Dermis blood vessel endothelial cell (primary cell): ENCODE measurements at regions not wholly inside any gene's neighbourhood (a gene's known extent, or its start where the extent isn't known, plus 50 kb on each side); places are given as distances from the start of the nearest gene placed in this dataset.
A peak's percentile ranks its signal among the peaks of the same experiment; 100 is the strongest.

Source experiments
- DNase-seq: peaks from one replicate; pipeline ENCODE4 v3.0.0; 2010

DNA sequence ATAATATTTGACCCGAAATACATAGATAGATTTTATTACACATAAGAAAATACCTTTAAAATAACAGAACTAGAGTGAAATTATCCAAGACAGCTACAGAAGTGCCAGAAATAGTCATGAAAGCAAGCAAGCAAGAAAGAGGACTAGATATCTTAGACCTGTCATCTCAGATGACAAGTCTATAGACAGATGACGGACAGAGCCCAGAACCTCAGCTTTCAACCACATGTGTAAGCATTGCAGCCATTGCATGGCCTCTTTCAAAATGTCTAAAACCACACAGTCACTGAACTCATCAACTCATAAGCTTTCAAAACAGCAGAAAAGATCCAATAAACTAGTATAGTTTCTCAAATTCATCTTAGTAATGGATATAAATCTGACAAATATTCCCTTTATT lies 59.8 kb upstream of the FHIT start:
- DNase-seq = no peak

DNA sequence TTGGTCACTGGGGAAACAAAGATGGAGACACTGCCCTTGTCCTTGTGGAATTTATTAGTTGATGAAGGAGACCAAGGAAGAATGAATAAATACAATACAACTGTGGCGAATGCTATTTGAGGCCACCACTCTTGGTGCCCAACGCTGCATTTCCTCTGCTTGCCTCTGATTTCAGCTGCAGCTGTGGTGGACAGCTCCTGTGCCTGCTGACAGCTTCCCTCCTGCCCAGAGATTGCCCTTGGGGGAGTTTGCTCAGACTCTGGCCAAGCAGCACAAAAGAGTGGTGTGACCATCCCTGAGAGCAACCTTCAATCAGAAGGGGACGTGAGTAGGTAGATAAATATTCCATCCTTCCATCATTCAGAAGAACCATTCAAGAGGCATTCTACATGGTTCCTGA lies 64.6 kb upstream of the FHIT start:
- no peak for DNase-seq

DNA sequence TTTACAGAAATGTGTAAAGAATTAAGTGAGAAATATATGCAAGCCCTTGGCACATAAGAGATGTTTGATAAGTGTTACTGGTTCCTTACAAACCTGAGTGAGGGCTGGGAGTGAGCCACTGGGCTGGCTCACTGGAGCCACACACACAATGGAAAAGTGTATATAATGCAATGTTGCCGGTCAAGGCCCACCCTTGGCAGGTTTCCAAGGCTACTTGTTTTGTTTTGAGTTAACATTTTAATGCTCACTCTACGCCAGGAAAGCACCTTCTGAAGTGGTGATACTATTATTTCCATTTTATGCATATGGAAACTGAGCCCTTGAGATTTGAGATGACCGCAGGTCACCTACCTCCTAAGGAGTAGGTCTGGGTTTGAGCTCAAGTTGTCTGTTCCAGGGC lies 71.8 kb upstream of the FHIT start:
- DNase-seq = no peak

DNA sequence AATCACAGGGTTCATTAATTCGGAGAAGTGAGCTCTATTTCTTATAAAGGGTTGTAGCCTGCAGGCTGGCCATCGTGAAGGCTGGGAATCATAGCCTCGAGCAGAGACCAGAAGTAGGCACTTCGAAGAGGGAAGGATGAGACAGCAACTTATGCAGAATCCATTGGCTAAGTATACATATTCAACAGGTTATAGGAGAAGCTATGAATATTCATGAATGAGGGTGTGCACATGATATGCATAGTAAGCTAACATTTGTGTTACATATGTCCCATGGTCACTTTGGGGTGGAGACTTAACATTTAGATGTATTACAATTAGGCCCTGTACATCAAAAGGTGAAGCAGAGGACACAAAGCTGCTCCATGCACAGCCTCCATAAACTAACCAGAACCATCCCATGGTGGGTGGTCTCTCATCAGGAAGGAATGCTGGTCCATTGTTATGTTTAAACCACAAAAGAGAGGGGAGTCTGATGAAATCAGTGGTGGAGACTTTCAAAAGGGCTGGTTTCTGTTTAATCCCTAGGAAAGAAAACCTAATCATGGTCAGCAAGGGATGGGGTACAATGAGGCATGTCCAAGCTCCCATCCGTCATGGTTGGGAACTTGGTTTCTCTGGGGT lies 80.8 kb upstream of the FHIT start:
- no peak for DNase-seq

DNA sequence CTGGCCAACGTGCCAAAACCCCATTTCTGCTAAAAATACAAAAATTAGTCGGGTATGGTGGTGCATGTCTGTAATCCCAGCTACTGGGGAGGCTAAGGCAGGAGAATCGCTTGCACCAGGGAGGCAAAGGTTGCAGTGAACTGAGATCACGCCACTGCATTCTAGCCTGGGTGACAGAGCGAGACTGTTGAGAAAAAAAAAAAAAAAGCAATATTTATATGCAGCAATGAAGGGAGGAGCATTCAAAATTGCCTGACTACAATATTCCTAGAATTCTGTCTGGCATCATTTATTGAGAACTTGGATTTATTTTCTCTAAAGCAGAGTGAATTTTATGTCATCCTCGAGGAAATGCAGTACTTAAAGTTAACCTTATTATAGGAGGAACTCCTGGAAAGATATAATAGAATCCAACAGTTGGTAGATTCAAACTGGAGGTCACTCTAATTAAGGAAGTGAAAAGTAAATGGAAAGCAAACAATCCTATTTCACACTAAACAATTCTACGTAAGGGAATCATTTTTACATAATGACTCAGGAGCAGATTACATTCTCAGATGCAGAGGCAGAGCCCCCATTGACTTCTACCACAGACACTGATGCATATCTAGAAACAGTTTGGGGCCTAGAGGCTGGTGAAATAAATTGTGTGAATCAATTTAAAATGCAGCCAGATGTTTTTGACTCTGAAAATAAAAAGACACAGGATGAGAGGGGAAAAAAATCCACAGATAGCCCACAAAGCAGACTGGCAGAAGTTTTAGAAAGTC lies 82.1 kb upstream of the FHIT start:
- DNase-seq = no peak

DNA sequence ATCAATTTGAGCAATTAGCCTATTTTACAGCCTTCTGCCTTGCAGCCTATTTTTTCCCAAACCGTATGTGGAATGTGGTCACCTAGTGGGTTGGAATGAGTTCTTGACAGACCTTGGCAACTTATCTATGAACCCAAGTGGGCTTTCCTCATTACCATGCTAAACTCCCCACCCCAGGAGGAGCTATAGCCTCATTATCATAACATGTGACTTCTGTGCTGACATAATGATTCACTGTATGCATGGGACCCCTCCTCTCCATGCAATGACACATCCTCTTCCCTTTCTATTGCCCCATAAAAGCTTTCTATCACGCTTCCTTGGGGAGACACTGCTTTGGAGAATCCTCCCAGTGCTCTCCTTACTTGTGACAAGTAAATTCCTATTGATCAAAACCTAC lies 83.5 kb upstream of the FHIT start:
- no peak for DNase-seq

DNA sequence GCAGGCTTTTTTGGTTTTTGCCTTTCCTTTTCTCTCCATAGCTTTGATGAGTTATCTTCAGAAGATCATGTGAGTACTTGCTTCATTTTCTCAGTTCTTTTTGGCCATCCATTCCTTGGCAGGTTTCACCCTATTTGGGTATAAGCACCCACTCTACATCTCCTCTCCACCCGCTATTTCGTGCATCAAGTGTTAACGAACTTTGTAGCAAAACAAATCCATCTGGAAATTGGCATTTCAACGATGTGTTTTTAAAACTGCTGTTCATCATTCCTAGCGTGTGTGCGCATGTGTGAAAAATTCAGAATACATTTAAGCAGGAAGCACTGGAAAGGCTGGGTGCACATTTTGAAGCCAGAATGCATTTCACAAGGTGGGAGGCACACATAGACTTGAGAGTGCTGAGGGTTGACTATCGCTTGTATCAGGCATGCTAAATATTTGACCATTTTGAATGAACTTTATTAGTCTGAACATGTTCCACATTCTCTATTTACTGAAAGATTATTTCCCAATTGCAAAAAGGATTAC lies 89.7 kb upstream of the FHIT start:
- no peak for DNase-seq

DNA sequence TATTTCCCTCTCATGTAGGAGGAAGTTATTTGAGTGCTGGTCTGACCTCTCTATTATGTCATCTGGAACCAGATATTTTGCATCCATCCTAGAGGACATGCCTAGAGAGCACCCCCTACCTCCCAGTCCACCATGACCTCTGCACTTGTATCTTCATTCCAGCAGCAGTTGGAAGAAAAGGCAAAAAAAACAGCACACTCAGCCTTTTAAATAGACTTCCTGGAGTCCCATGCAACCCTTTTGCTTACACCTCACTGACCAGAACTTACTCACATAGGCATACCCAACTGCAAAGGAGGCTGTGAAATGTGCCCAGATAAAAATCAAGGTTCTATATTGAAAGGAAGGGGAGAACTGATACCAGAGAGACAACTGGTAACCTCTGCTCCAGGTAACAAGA lies 92.3 kb upstream of the FHIT start:
- no peak for DNase-seq

DNA sequence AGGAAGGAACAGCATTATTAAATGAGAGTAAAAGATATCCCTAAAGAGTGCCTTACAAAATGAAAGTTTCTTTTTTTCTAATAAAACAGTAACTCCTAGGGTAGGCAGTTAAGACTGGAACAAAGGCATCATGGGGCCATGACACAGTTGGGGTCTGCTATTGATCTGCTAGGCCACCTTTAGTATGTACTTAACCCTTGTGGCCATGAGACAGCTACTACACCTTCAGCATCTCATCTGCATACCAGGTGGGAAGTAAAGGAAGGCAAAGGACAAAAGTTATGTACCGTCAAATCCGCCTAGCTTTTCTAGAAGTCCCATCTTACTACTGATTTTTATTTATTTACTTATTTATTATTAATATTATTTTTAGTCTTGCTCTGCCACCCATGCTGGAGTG lies 93.8 kb upstream of the FHIT start:
- DNase-seq = no peak

DNA sequence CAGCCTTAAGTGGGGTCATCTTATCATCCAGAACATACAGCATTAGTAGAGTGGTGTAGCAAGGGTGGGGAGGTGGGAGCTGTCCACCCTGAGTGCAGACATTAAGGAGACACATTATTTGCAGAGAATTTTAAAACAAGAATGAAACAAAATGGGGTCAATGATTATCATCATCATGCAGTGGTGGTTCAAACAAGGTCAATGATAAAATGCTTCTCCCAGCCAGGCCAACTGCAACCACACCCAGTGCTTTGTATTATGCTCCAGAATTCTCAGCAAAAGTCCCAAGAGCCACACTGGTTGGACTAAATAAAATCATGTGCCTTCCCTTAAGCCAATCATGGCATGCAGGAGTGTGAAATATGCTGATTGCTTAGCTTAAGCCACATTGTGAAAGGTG lies 96.7 kb upstream of the FHIT start:
- no peak for DNase-seq

DNA sequence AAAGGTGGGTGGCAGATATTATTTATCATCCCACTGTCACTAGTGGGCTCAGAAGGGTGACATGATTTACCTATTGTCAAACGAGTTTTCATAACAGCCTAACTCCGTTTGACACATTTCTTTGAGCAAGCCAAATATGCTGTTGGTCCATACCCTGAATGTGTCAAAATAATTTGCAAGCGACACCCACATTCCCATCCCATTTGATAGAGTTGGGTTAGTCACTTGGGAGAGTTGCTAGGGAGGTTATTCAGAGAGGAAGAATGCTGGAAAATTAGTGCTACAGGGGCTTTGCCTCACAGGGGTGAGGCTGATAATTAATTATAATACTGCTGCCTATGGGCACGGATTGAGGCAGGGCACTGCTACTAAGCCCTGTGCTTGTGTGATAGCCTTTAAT lies 98.5 kb upstream of the FHIT start:
- DNase-seq = no peak

DNA sequence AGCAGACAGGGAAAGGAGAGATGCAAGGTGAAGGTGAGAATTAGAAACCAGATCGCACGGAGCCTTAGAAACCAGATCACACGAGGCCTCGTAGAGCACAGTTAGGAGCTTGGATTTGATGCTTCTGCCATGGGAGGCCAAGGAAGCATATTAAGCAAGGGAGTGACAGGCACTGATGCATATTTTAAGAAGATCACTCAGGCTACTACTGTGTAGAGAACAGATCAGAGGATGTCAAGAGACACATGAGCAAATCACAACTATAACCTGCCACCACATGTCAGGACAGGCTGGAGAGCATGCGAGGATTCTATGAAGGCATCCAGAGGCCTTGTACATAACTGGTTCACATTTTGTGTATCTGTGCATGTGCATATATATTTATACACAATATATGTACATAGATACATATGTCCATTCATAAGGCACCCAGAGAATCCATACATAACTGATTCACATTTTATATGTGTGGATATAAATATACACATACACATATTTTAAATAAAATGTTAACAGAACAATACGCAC lies 99.6 kb upstream of the FHIT start:
- DNase-seq = no peak

DNA sequence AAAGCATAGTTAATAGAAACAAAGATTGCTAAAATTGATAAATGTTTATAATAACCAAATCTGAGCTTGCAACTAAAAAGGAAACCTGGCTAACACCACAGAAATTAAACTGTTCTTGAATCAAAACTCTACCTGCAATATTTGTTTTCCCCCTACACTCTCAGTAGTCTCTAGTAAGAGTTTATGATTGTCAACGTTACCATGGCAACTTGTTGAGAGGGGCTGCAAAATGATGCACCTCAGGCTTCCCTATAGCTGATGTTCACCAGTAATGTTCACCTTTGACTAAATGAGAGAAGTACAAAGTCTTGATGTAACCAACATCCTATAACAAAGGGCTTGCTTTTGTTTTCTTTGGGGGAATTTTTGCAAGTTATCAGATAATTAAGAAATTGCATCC lies 101.1 kb upstream of the FHIT start:
- no peak for DNase-seq

DNA sequence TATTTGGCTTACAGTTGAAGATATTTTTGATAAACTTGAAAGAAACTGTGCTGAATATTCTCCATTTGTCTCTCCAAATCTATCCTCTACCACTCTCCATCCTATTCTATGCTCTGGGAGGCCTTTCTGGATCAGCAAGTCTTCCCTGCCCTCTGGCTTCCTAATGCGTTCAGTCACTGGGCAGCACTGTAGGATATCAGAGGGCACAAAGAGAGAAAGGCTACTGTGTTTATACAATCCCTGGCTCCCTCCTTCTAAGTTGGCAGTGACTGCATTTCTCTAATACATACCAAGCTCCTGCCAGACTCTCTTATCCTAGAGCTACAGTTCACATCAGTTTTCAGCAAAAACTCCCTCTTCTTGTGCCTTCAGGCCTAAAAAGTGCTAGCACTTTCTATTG lies 102.1 kb upstream of the FHIT start:
- no peak for DNase-seq

DNA sequence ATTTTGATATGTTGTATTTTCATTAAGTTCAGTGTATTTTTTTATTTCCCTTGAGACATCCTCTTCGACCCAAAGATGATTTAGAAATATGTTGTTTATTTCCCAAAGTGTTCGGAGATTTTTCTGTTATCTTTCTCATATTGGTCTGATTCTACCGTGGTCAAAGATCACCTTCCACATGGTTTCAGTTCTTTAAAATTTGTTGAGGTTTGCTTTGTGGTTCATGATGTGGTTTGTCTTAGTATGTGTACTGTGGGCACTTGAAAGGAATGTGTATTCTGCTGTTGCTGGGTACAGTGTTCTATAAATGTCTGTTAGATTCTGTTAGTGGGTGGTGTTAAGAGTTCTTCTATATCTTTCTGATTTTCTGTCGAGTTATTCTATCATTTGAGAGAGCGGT lies 103.4 kb upstream of the FHIT start:
- no peak for DNase-seq

DNA sequence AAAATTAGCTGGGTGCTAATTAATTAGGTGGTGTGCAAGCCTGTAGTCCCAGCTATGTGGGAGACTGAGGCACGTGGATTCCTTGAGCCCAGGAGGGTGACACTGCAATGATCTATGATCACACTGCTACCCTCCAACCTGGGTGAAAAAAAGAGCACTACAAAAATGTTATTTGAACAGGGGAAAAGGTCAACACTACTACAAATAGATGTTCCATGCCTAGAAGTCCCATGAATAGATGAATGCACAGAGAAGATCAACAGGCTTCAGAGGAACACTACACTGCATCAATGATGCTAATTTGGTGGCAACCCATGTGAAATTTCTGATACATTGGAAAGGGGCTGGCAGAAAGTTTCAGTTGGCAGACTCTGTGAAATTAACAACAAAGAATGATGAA lies 105.4 kb upstream of the FHIT start:
- no peak for DNase-seq

DNA sequence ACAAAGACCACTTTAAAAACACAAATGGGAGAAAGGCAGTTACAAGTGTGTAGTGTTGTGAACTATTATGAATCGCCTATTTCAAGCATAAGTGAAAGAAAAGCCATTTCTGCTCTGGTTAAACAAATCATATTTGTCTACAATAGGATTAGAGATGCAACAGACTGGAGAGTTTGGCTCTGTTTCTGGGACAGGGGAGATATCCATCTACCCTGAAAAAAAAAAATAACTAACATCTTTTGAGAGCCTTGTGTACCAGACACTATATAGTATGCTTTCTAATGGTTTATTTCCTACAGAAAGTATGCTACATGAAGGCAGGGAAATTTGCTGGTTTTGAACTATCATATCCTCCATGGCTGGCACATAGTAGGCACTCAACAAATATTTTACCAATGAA lies 106.7 kb upstream of the FHIT start:
- no peak for DNase-seq

DNA sequence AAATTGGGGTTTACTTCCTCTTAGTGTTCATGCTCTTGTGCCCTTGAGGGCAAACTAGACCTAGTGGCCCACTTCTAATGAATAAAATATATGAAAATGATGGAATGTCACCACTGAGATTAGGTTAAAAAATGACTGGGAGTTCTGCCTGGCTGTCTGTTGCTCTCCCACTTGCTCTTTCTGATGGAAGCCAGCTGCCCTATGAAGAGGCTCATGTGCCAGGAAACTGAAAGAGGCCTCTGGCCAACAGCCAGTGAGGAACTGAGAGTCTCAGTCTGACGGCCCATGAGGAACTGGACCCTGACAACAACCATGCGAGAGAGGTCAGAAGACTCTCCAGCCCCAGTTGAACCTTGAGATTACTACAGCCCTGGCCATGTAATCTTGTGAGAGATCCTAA lies 107.1 kb upstream of the FHIT start:
- no peak for DNase-seq

DNA sequence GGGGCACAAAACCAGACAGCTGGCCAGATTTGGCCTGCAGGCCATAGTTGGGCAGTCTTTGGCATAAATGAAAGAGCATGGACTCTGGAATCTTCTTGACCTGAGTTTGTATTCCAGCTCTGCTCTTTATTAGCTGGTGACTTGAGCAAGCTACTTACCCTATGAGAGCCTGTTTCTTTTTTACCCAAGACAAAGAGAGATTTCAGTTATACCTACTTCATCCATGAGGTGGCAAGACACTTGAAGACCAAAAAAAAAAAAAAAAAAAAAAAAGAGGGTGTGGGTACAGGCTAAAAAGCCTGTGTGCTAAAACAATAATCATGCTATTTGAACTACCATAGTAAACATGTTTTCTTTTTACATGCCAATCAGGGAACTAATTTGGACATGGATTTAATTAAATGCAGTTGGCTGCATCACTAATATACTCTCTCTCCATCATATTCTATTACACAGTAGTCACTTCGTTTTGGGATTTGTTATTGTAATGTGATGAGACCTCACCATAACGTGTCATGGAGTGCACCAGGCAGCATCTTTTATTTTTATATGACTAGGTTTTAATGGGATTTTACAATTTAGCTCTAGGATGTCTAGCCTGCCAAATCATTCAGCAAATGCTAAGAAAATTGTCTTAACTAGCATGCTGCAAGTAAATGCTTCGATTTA lies 109.2 kb upstream of the FHIT start:
- no peak for DNase-seq

DNA sequence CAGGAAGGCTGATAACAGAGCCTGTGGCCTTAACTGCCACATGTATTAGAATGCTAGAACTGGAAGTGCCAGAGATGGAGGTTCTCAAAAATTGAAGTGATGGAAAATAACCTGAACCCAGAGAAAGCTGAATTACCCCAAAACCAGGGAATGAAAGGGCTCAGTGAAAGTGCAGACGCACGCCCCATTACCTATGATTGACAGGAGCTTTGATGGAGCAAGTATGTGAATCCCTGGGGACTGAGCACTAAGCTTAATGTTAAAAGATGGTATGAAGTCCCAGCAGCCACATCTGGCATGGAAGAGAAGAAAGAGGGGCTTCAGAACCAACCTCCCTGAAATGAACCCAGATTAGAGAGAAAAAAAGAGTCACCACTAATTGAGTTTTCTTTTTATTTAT lies 118.4 kb upstream of the FHIT start:
- no peak for DNase-seq

DNA sequence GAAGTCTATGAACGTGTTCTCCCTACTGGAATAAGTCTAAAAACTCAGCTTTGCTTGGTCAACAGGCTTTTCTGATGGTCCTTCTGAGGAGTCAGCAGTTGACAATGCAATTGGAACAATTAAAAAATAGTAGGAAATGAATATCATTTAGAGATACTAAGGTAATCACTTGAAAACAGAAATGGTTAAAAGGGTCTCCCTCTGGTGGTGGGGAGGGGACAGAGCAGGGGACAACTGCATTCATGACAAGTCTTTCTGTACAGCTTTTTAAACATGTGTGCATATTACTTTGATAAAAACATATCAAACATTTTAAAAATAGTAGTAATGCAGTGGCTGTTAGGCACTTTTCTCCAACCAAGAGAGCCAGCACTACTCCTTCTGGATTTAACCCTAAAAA lies 119.9 kb upstream of the FHIT start:
- DNase-seq = peak; percentile 16

DNA sequence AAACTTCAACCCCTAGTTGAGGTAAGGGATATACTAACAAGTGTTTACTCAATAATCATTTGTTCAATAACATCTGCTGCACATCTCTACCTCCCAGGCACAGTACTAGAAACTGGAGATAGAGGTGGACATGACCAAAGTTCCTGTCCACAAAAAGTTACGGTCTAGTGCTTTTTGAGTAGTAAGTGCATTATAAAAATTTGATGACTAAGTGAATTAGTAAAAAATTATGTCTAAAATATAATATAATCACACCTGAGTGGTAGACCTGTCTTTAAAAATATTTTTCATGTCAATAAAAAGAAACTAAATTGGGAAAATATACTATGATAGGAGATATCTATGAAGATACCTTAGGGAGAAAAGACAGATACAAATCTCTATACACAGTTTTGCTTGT lies 121.5 kb upstream of the FHIT start:
- DNase-seq = no peak

DNA sequence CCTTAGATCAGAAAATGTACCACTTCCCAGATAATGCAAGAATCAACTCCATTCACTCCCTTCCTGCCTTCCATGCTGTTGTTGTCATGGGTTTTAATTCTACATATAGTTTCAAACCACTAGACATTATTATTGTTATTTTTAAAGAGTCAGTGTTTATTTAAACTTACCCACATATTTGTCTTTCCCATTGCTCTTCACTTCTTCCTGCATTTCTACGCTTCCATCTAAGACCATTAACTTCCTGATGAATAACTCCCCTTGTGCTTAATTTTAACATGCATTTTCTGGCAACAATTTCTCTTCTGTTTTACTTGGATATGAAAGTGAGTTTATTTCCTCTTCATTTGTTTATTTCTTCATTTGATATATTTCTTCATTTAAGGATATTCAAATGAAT lies 127.1 kb upstream of the FHIT start:
- DNase-seq = no peak
